Immature natural killer cell (primary cell): ENCODE measurements at regions not wholly inside any gene's neighbourhood (a gene's known extent, or its start where the extent isn't known, plus 50 kb on each side); places are given as distances from the start of the nearest gene placed in this dataset.
"Not testable (repeated sequence)": the region's sequence is repeated elsewhere in the genome, so short reads cannot be mapped to it uniquely, and the experiment has no call there.

Experiments
- DNase-seq, 3 donors: peaks; one replicate each; pipeline ENCODE4 v3.0.0; 2022; ENCODE audit warnings: mixed read lengths in 1 of 3
- H3K27ac Mint-ChIP-seq, 6 donors: one replicate each; pipeline ENCODE4 v1.8.0; 2020; ENCODE audit warnings: mixed read lengths in 6 of 6, mild to moderate bottlenecking in 5 of 6, inconsistent platforms in 4 of 6, moderate library complexity in 3 of 6
- H3K27me3 Mint-ChIP-seq, 3 donors: one replicate each; pipeline ENCODE4 v1.8.0; 2020 to 2021; ENCODE audit warnings: low read depth in 3 of 3, mild to moderate bottlenecking in 3 of 3, mixed read lengths in 3 of 3, moderate library complexity in 3 of 3, inconsistent platforms in 1 of 3
- H3K36me3 Mint-ChIP-seq, 3 donors: one replicate each; pipeline ENCODE4 v1.8.0; 2020; ENCODE audit warnings: mixed read lengths in 3 of 3, inconsistent platforms in 2 of 3, mild to moderate bottlenecking in 2 of 3
- H3K4me1 Mint-ChIP-seq, 2 donors: one replicate each; pipeline ENCODE4 v1.8.0; 2020; ENCODE audit warnings: inconsistent platforms in 2 of 2, mild to moderate bottlenecking in 2 of 2, mixed read lengths in 2 of 2, moderate library complexity in 1 of 2
- H3K4me3 Mint-ChIP-seq, 5 donors: one replicate each; pipeline ENCODE4 v1.8.0; 2020; ENCODE audit warnings: mild to moderate bottlenecking in 5 of 5, mixed read lengths in 5 of 5, inconsistent platforms in 3 of 5, moderate library complexity in 3 of 5
- H3K9me3 Mint-ChIP-seq, 6 donors: one replicate each; pipeline ENCODE4 v1.8.0; 2020; ENCODE audit warnings: mild to moderate bottlenecking in 6 of 6, mixed read lengths in 6 of 6, inconsistent platforms in 4 of 6, moderate library complexity in 3 of 6

- not testable (repeated sequence) for DNase-seq, H3K36me3 Mint-ChIP-seq, H3K4me1 Mint-ChIP-seq, H3K4me3 Mint-ChIP-seq, H3K27ac Mint-ChIP-seq, H3K27me3 Mint-ChIP-seq
- H3K9me3 Mint-ChIP-seq: peaks cover 8 to 25% (median 10%) of the 10 kb centered on the region in 6 donors
Measured at GRCh38 chr1:83214317-83214716, 784.6 kb downstream of the TTLL7 start.

DNA sequence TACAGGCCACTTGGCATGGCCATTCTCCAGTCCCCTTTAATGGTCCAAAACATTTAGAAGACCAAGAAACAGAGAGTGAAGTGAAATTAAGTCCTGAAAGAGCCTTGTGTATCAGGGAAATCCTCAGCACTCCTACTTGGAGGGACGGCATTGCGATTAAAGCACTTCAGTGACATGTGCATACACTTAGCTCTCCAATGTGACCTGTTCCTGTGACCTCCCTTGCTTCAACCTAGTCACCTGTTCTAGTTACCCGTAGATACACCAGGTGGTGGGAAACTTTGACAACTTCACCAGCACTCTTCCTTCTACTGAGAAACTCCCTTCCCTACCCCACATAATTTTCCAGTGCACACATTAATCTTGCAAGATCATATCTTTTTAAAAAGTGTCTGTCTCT is 785.3 kb downstream of the TTLL7 start:
- H3K36me3 Mint-ChIP-seq, H3K27me3 Mint-ChIP-seq, H3K4me1 Mint-ChIP-seq: not testable (repeated sequence)

DNA sequence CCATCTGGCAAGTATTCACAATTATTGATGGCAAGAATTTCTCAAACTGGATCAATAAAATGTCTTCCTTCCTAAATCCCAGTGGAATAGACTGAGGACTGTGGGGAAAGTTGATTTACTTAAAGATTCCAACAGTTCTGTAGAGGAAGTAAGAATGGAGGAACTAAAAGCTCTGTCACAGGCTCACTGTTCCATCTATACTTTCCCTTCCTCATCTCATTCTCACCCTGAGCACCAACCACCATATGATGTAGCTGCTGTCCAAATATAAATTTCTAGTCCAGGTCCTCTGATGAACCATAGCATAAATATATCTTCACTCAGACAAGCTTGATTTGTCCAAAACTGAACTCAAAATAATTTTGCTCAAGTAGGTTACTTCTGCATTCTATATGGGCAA is 786.9 kb downstream of the TTLL7 start:
- not testable (repeated sequence) for H3K4me1 Mint-ChIP-seq, H3K27ac Mint-ChIP-seq, DNase-seq, H3K27me3 Mint-ChIP-seq, H3K36me3 Mint-ChIP-seq, H3K4me3 Mint-ChIP-seq
- peaks cover 5 to 25% (median 8%) of the 10 kb centered on the region in 6 donors for H3K9me3 Mint-ChIP-seq

More for the DNA sequence above, 785.3 kb downstream of the TTLL7 start:
- peaks cover 4 to 25% (median 9%) of the 10 kb centered on the region in 6 donors for H3K9me3 Mint-ChIP-seq
- not testable (repeated sequence) for H3K27ac Mint-ChIP-seq, DNase-seq, H3K4me3 Mint-ChIP-seq

- H3K4me1 Mint-ChIP-seq, H3K27ac Mint-ChIP-seq, H3K27me3 Mint-ChIP-seq, DNase-seq, H3K4me3 Mint-ChIP-seq, H3K36me3 Mint-ChIP-seq: not testable (repeated sequence)
- peaks cover 0 to 19% (median 8%) of the 10 kb centered on the region in 6 donors for H3K9me3 Mint-ChIP-seq
Measured at GRCh38 chr1:83208540-83208939, 790.4 kb downstream of the TTLL7 start.

- peaks cover 3 to 12% (median 7%) of the 10 kb centered on the region in 6 donors for H3K9me3 Mint-ChIP-seq
- H3K4me3 Mint-ChIP-seq, H3K27ac Mint-ChIP-seq, H3K27me3 Mint-ChIP-seq, DNase-seq, H3K4me1 Mint-ChIP-seq, H3K36me3 Mint-ChIP-seq: not testable (repeated sequence)
Measured at GRCh38 chr1:83194610-83195009, 804.3 kb downstream of the TTLL7 start.

- H3K27ac Mint-ChIP-seq, H3K4me3 Mint-ChIP-seq, H3K4me1 Mint-ChIP-seq, H3K27me3 Mint-ChIP-seq, H3K36me3 Mint-ChIP-seq, DNase-seq: not testable (repeated sequence)
- H3K9me3 Mint-ChIP-seq: peaks cover 4 to 14% (median 8%) of the 10 kb centered on the region in 6 donors
Measured at GRCh38 chr1:83182033-83182728, 816.8 kb downstream of the TTLL7 start.

DNA sequence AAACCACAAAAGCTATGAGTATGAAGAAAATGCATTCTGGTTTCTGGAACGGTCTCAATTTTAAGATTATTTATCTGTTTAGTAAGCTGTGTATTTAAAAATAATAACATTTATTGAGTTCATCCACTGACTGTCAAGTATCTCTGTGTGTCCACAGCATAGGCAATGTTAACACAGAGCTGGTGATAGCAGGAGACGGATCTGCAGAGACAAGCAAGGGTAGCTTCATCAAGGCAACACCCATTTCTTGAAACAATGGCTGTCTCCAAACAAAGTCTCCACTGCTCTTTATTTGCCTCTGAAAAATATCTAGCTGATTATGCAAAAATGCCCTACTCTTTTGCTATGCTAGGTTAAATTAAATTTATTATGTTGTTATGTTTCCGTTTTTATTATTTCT is 818.3 kb downstream of the TTLL7 start:
- H3K4me1 Mint-ChIP-seq, H3K27me3 Mint-ChIP-seq, DNase-seq, H3K27ac Mint-ChIP-seq, H3K4me3 Mint-ChIP-seq, H3K36me3 Mint-ChIP-seq: not testable (repeated sequence)
- peaks cover 4 to 14% (median 8%) of the 10 kb centered on the region in 6 donors for H3K9me3 Mint-ChIP-seq

DNA sequence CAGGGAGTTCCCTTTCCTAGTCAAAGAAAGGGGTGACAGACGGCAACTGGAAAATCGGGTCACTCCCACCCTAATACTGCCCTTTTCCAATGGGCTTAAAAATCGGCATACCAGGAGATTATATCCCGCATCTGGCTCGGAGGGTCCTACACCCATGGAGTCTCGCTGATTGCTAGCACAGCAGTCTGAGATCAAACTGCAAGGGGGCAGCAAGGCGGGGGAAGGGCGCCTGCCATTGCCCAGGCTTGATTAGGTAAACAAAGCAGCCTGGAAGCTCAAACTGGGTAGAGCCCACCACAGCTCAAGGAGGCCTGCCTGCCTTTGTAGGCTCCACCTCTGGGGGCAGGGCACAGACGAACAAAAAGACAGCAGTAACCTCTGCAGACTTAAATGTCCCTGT is 831.3 kb downstream of the TTLL7 start:
- H3K4me3 Mint-ChIP-seq, H3K9me3 Mint-ChIP-seq, H3K4me1 Mint-ChIP-seq, DNase-seq, H3K27ac Mint-ChIP-seq, H3K36me3 Mint-ChIP-seq, H3K27me3 Mint-ChIP-seq: not testable (repeated sequence)

DNA sequence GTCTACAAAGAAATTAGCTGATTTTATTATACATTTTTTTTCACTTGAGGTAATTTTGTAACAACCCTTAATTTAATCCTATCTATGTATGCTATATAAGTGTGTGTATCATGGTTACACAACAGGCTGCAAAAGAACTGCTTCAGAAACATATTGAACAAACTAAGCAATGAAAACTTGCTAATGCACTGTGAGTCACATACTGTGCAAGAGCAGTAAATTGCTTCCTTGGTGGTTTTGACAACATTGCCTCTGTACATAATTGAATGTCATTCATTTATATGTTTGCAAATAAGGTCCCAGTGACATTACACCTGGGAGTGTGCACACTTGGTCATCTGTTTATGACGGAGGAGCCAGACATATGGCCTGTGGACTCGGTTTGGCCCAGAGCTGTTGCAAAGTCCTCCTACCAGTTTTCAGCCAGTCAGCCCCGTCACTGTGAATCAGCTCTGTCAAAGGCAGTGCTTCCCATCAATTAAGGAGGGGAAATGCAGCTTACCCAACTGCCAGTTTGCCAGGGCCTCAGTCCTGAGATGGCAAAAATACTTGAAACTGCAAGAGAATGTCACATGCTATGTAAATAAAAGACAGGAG is 835.0 kb downstream of the TTLL7 start:
- H3K9me3 Mint-ChIP-seq, H3K27ac Mint-ChIP-seq, DNase-seq, H3K36me3 Mint-ChIP-seq, H3K4me3 Mint-ChIP-seq, H3K4me1 Mint-ChIP-seq, H3K27me3 Mint-ChIP-seq: not testable (repeated sequence)

GRCh38 chr1:83158924-83159323 is 840.0 kb downstream of the TTLL7 start:
- not testable (repeated sequence) for H3K4me1 Mint-ChIP-seq, DNase-seq, H3K36me3 Mint-ChIP-seq, H3K27ac Mint-ChIP-seq, H3K27me3 Mint-ChIP-seq, H3K4me3 Mint-ChIP-seq
- H3K9me3 Mint-ChIP-seq: peaks cover 0 to 13% (median 7%) of the 10 kb centered on the region in 6 donors

GRCh38 chr1:83154306-83154705 is 844.6 kb downstream of the TTLL7 start:
- H3K4me1 Mint-ChIP-seq, DNase-seq, H3K27me3 Mint-ChIP-seq, H3K9me3 Mint-ChIP-seq, H3K27ac Mint-ChIP-seq, H3K36me3 Mint-ChIP-seq, H3K4me3 Mint-ChIP-seq: not testable (repeated sequence)

- not testable (repeated sequence) for H3K4me3 Mint-ChIP-seq
- H3K9me3 Mint-ChIP-seq: peaks cover 0 to 13% (median 8%) of the 10 kb centered on the region in 6 donors
Measured at GRCh38 chr1:83151167-83151898, 847.6 kb downstream of the TTLL7 start.

DNA sequence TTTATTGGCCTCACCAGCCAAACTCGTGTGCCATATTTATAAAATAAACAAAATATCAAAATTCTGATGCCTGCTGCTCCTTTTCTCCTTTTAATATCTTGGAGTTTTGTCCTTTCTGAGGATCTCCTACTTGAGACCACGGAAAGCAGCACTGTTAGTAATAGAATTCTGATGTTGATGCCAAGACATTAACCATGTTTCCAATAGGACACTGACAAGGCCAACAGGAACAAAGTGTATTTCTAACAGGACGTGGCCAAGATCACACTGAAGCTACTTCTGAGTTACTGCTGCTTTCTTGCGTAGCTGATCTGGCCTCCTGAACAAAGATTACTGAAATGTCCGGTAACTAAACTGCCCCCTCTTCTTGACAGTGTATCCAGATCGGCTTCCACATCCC is 848.5 kb downstream of the TTLL7 start:
- peaks cover 0 to 13% (median 8%) of the 10 kb centered on the region in 6 donors for H3K9me3 Mint-ChIP-seq
- not testable (repeated sequence) for H3K27ac Mint-ChIP-seq, H3K4me1 Mint-ChIP-seq, H3K4me3 Mint-ChIP-seq, H3K36me3 Mint-ChIP-seq, DNase-seq, H3K27me3 Mint-ChIP-seq

More at GRCh38 chr1:83151167-83151898, 847.6 kb downstream of the TTLL7 start:
- not testable (repeated sequence) for DNase-seq, H3K36me3 Mint-ChIP-seq, H3K27ac Mint-ChIP-seq, H3K27me3 Mint-ChIP-seq, H3K4me1 Mint-ChIP-seq

GRCh38 chr1:83145820-83146219 is 853.1 kb downstream of the TTLL7 start:
- not testable (repeated sequence) for H3K36me3 Mint-ChIP-seq, H3K4me1 Mint-ChIP-seq, DNase-seq, H3K4me3 Mint-ChIP-seq, H3K27ac Mint-ChIP-seq, H3K27me3 Mint-ChIP-seq
- H3K9me3 Mint-ChIP-seq: peaks cover 0 to 11% (median 6%) of the 10 kb centered on the region in 6 donors
